ENCODE measurements at regions not wholly inside any gene's neighbourhood (a gene's known extent, or its start where the extent isn't known, plus 50 kb on each side); places are given as distances from the start of the nearest gene placed in this dataset.
"Not testable (repeated sequence)": the region's sequence is repeated elsewhere in the genome, so short reads cannot be mapped to it uniquely, and the experiment has no call there.

DNA sequence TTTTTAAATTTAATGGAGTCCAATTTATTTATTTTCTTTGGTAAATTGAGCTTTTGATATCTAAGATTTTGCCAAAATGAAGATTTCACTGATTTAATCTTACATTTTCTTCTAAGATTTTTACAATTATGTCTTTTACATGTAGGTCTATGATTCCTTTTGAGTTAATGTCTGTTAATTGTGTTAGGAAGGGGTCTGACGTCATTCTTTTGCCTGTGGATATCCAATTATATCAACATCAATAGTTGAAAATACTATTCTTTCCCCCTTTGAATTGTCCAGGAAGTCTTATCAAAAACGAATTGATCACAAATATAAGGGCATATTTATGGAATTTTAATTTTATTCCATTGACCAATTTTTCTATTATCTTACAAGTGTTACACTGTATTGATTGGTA lies 1258.8 kb upstream of the B3GALT2 start:
- no peak for DNase-seq (ENCODE audit: low read depth in 2 of 2)

DNA sequence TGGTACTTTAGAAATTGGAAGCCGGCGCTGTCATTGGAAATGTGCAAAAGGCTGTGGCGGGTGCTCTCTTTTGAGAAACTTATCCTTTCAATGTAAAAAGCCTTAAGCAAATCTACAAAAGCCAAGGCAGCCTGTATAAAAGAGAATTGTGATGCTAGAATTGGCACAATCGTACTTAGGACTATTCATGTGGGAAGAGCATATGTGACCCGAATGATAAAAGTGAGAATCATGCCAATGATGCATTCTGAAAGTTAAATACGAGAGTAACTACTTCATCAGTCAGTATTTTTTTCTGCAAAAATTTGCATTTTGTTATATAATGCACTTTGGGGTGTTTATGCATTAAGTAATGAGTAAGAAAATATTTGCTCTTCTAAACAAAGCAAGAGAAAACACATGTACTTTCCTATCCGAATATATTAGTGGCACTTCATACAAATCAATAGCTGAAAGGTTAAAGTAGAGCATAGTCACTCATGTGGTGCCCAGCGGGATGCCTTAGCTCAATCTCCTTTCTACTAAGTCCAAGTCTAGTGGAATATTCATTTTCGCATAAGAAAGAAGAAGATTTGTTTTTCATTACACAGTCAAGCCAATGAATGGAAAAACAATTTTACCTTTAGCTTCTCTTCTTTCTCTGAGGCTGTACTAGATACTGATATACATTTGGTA lies 1256.6 kb upstream of the B3GALT2 start:
- DNase-seq (ENCODE audit: low read depth in 2 of 2) = no peak

DNA sequence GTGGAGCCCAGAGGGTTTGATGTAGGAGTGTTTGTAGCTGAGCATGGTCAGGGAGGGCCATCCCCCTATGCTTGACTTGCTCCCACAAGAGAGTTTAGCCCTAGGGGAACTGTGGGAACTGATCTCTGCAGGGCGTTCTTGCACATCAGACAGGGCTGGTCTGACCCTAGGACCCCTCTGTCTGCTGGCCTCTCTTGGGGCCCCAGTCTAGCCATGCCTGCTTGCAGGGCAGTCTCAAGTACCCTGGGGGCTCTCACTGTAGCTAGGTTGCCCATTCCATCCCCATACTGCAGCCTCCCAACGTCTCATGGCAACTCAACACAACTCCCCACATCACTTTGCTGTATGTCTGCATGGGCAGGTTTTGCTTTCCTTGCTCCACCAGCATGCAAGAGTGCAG lies 1250.7 kb upstream of the B3GALT2 start:
- DNase-seq (ENCODE audit: low read depth in 2 of 2) = no peak

- no peak for DNase-seq (ENCODE audit: low read depth in 2 of 2)
These were observed 1244.7 kb upstream of the B3GALT2 start for GRCh38 chr1:194431121-194431520.

GRCh38 chr1:194420706-194421105 lies 1234.3 kb upstream of the B3GALT2 start:
- no peak for DNase-seq (ENCODE audit: low read depth in 2 of 2)

DNA sequence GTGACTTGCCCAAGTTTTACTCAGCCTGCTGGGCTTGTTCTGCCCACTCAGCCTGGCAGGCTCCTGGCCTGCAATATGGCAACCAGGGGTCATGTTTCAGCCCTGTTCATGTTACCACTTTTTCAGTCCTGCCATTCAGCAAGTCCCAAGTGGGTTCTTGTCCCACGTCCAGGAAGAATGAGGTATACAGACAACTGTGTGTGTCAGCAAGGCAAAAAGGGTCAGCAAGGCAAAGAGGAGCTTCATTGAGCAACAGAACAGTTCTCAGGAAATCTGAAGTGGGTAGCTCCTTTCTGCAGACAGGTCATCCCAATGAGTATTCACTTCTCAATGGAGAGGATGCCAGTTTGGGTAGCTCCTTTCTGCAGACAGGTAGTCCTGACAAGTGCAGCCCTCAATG lies 1233.3 kb upstream of the B3GALT2 start:
- DNase-seq (ENCODE audit: low read depth in 2 of 2) = no peak

DNA sequence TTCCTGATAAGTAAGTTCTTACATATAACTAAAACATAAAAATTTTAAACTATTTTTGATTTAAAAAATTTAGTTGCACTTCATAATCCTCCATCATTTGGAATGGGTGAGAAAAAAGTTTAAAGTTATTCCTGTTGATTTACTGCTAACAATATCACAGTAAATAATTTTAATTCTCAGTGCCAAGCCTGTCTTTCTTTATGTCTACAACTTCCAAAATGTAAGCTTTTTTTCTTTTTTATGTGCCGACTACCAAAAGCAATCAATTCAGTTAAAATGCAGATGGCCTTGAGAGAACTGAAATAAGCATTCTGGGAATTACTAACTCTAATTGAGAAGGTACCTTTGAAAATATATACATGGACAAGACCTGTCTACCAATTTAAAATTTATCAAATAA lies 1224.3 kb upstream of the B3GALT2 start:
- DNase-seq (ENCODE audit: low read depth in 2 of 2) = no peak

- DNase-seq (ENCODE audit: low read depth in 2 of 2) = not testable (repeated sequence)
These were observed 1220.8 kb upstream of the B3GALT2 start for GRCh38 chr1:194407238-194407637.

GRCh38 chr1:194394676-194395075 lies 1208.3 kb upstream of the B3GALT2 start:
- no peak for DNase-seq (ENCODE audit: low read depth in 2 of 2)

DNA sequence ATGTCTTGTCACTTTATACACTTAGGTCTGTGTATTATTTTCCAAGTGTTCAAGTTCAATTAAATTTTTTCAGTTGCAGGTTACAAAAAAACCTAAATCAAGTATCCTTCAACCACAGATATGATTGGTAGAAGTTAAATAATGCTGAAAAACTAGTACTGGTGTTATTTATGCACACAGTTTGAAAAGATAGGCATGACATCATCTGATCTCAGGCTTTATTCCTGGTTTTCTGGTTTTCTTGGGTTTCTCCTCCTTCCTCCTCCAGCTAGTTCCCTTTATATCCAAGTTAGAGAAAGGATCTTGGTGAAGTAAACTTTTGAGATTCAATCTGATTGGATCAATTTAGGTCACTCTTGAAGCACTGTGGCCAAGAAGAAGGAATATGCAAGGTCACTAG lies 1201.1 kb upstream of the B3GALT2 start:
- DNase-seq (ENCODE audit: low read depth in 2 of 2) = no peak

DNA sequence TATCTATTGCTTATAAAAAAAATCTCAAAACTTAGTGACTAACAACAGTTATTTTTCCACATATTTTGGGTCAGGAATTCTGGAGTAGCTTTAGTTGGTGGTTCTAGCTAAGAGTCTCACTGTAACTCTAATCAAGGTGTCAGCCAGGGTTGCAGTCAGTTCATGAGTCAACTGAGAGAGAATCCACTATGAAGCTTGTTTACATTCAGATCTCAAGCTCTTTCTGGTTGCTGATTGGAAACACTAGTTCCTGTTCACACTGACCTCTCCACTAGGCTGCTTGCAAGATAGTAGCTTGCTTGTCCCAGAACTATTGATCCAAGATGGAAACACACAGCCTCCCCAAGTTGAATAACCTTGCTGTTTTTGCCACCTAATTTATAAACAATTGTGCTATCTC lies 1192.1 kb upstream of the B3GALT2 start:
- DNase-seq (ENCODE audit: low read depth in 2 of 2) = no peak

GRCh38 chr1:194374649-194375048 lies 1188.2 kb upstream of the B3GALT2 start:
- no peak for DNase-seq (ENCODE audit: low read depth in 2 of 2)

DNA sequence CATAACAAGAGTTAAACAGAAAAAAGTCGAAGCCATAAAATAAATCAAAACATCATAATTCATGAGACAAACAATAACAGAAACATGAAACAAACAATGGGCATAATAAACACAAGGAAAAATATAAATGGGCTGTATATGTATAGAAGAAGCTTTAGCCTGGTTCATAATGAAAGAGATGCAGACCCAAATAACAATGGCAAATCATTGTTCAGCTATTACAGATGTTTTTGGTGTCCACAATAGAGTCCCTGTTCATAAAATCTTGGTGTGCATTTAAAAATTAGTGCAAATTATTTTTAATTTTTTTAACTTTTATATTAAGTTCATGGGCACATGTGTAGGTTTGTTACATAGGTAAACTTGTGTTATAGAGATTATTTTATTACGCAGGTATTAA lies 1185.9 kb upstream of the B3GALT2 start:
- DNase-seq (ENCODE audit: low read depth in 2 of 2) = no peak

DNA sequence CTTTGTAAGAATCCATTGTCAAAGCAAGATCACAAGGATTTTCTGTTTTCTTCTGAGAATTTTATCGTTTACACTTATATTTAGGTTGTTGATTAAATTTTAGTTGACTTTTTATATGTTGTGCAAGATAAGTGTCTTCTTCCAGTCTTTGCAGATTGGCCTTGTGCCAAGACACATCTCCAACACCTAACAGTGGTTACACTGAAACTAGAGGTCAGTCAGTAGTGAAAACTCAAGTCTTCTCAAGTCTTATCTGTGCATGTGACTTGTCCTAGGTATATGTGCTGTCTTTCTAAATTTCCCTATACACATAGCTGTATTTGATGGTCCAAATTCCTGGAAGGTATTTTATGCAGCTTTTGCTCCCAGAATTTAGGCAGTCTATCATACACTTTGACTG lies 1183.2 kb upstream of the B3GALT2 start:
- DNase-seq (ENCODE audit: low read depth in 2 of 2) = no peak

GRCh38 chr1:194369060-194369459 lies 1182.6 kb upstream of the B3GALT2 start:
- no peak for DNase-seq (ENCODE audit: low read depth in 2 of 2)

DNA sequence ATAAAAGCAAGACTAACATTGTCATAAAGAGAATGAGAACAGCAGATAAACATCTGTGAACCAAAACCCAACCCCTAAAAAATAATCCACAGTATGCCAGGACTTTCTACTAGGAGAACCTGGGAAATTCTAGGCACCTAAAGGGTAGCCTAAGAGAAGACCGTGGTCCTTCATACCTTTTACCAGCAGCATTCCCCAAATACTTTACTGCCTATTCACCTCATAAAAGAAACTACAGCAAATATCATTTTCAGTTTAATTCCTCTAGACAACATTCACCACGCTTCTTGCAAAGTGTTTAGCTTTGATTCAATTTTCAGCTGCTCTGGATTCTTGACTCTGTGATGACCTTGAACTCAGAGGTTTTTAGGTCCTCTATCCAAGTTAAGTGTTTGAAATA lies 1180.7 kb upstream of the B3GALT2 start:
- DNase-seq (ENCODE audit: low read depth in 2 of 2) = no peak

DNA sequence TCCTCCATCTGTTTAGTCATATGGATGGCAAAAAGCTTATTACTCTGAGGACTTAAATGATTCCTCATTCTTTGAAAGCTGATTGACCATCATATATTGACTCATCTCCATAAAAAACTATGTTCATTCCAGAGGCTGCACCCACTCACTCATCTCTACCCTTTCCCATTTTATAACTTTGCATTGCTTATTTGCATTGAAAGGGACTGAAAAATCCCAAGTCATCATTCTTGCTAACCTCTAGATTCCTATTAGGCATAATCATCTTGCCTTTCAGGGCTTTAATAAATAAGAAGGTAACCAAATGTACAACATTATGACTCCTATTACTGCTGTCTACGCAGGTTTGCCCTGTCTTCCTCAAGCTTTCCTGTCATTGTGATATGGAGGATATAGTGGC lies 1180.3 kb upstream of the B3GALT2 start:
- DNase-seq (ENCODE audit: low read depth in 2 of 2) = no peak

- DNase-seq (ENCODE audit: low read depth in 2 of 2) = no peak
These were observed 1175.9 kb upstream of the B3GALT2 start for GRCh38 chr1:194362327-194362726.

GRCh38 chr1:194361374-194362131 lies 1175.1 kb upstream of the B3GALT2 start:
- no peak for DNase-seq (ENCODE audit: low read depth in 2 of 2)

DNA sequence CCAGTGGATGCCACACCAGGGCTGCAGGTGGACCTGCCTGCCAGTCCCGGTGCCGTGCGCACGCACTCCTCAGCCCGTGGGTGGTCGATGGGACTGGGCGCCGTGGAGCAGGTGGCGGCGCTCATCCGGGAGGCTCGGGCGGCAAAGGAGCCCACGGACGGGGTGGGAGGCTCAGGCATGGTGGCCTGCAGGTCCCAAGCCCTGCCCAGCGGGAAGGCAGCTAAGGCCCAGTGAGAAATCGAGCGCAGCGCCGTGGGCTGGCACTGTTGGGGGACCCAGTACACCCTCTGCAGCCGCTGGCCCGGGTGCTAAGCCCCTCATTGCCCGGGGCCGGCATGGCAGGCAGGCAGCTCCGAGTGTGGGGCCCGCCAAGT lies 1171.8 kb upstream of the B3GALT2 start:
- no peak for DNase-seq (ENCODE audit: low read depth in 2 of 2)

- DNase-seq (ENCODE audit: low read depth in 2 of 2) = not testable (repeated sequence)
These were observed 1171.3 kb upstream of the B3GALT2 start for GRCh38 chr1:194357573-194358207.

DNA sequence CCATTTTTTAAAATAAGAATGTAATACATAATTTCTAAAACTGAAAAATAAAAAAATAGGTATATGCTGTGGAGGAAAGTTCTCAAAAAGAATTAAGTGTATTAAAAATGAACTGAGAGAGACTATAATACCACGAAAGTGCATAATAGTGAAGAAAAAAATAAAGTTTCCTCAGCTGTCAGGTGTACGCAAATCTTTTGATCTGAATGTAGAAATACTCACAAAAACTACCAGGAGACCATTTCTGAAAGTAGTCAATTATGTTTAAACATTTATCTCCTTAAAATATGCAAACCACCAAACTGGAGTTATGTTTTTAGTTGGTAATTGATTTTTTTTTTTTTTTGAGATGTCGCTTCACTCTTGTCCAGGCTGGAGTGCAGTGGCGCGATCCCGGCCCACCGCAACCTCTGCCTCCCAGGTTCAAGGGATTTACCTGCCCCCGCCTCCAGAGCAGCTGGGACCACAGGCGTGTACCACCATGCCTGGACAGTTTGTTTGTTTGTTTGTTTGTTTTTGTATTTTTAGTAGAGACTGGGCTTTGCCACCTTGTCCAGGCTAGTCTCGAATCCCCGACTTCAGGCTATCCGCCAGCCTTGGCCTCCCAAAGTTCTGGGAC lies 1169.2 kb upstream of the B3GALT2 start:
- DNase-seq (ENCODE audit: low read depth in 2 of 2) = no peak

- no peak for DNase-seq (ENCODE audit: low read depth in 2 of 2)
These were observed 1166.7 kb upstream of the B3GALT2 start for GRCh38 chr1:194353121-194353520.
